GM23248 (cell line): ENCODE measurements at regions not wholly inside any gene's neighbourhood (a gene's known extent, or its start where the extent isn't known, plus 50 kb on each side); places are given as distances from the start of the nearest gene placed in this dataset.

Experiments used
- DNase-seq: peaks from one replicate; pipeline ENCODE4 v3.0.0-alpha.2; 2015
- H2AFZ ChIP-seq: fragments of 200-600 bp; sonication (generic); 2 replicates; pipeline ENCODE4 v1.6.1; 2016; ENCODE audit warnings: antibody characterized with exemption
- H3F3A ChIP-seq: fragments of 200-600 bp; sonication (generic); 2 replicates; pipeline ENCODE4 v1.6.1; 2016; ENCODE audit warnings: mild to moderate bottlenecking, antibody characterized with exemption, mixed run types; ENCODE audit not compliant: insufficient read depth
- H3K27ac ChIP-seq: fragments of 200-600 bp; sonication (generic); 2 replicates; pipeline ENCODE4 v1.5.1; 2016; ENCODE audit warnings: mild to moderate bottlenecking
- H3K27me3 ChIP-seq: fragments of 200-600 bp; sonication (generic); replicated peaks from 2 replicates; pipeline ENCODE4 v1.6.1; 2016; ENCODE audit warnings: mild to moderate bottlenecking; ENCODE audit not compliant: insufficient read depth
- H3K36me3 ChIP-seq: fragments of 200-600 bp; sonication (generic); 2 replicates; pipeline ENCODE4 v1.6.1; 2016; ENCODE audit warnings: low read depth, mild to moderate bottlenecking
- H3K4me1 ChIP-seq: fragments of 200-600 bp; sonication (generic); 2 replicates; pipeline ENCODE4 v1.6.1; 2016; ENCODE audit warnings: mild to moderate bottlenecking; ENCODE audit not compliant: insufficient read depth
- H3K4me2 ChIP-seq: fragments of 200-600 bp; sonication (generic); one replicate; pipeline ENCODE4 v1.6.1; 2016; ENCODE audit warnings: mild to moderate bottlenecking; ENCODE audit not compliant: unreplicated experiment
- H3K4me3 ChIP-seq: fragments of 200-600 bp; sonication (generic); 2 replicates; pipeline ENCODE4 v1.5.1; 2016; ENCODE audit warnings: mild to moderate bottlenecking
- H3K79me2 ChIP-seq: fragments of 200-600 bp; sonication (generic); 2 replicates; pipeline ENCODE4 v1.6.1; 2016; ENCODE audit warnings: mild to moderate bottlenecking; ENCODE audit not compliant: insufficient read depth
- H3K9ac ChIP-seq: fragments of 200-600 bp; sonication (generic); 2 replicates; pipeline ENCODE4 v1.6.1; 2016; ENCODE audit warnings: mild to moderate bottlenecking
- H3K9me2 ChIP-seq: fragments of 200-600 bp; sonication (generic); 2 replicates; pipeline ENCODE4 v1.6.1; 2016; ENCODE audit warnings: mixed run types, mild to moderate bottlenecking, moderate library complexity; ENCODE audit not compliant: insufficient read depth
- H3K9me3 ChIP-seq: fragments of 200-600 bp; sonication (generic); one replicate; pipeline ENCODE4 v1.6.1; 2017; ENCODE audit warnings: low read depth
- H4K20me1 ChIP-seq: fragments of 200-600 bp; sonication (generic); 2 replicates; pipeline ENCODE4 v1.6.0; 2016; ENCODE audit not compliant: insufficient read depth
- EZH2 ChIP-seq: fragments of 200-600 bp; sonication (generic); IDR thresholded peaks from 2 replicates; pipeline ENCODE4 v1.6.1; 2018; ENCODE audit warnings: antibody characterized with exemption, mild to moderate bottlenecking; ENCODE audit not compliant: insufficient read depth, poor library complexity, severe bottlenecking
- EZH2phosphoT487 ChIP-seq: fragments of 200-600 bp; sonication (generic); IDR thresholded peaks from 2 replicates; pipeline ENCODE4 v1.6.1; 2018; ENCODE audit warnings: antibody characterized with exemption, moderate library complexity, mild to moderate bottlenecking, low read depth; ENCODE audit not compliant: insufficient read depth
- WGBS, 2 experiments: methylation state at CpG; one replicate each; pipeline ENCODE4 v1.1.6; 2015 to 2017; ENCODE audit warnings: low lambda C conversion rate in 2 of 2, low coverage in 1 of 2; ENCODE audit errors: missing lambda C conversion rate in 2 of 2; 5-methylcytosine and 5-hydroxymethylcytosine counted together
- in situ Hi-C: fragments of 300-500 bp; cut with MboI; formaldehyde crosslinking; loops from 2 replicates; pipeline ENCODE4 v1.15.0; 2020

DNA sequence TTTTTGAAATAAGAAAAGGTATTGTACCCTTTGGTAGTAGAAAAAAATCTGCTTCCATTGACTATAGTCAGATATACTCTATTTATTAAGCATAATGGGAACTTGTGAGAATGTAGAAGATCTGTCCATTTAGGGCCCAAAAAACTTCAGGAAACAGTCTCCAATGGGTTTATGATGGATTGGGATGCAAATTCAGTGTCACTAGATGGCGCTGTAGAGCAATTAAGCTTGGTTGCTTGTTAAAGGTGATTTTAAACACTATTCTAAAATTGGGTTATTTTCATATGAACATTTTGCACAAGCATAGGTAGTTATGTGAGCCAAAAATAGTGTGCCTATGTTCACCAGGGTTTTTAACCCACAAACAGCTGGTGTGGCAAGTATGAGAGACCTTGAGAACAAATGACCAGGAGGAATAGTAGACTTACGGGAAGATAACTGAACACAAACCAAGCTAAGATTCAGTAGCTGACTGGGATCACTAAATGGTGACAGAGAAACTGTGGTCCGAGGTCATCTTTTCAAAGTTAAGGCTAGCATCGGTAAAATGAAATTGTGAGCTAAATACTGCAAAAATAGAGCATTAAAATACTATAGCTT, 80.3 kb upstream of the LSM6 start:
- H3K36me3 ChIP-seq, result no peaks in the 10 kb centered on the region
- no peak overlapping the region for H3K4me2 ChIP-seq
- no peaks in the 10 kb centered on the region for H4K20me1 ChIP-seq
- no peaks in the 10 kb centered on the region for H3K9me3 ChIP-seq
- in situ Hi-C loops, result no loop called here
- no peaks in the 10 kb centered on the region for H3K79me2 ChIP-seq
- no peak overlapping the region for H2AFZ ChIP-seq
- TF ChIP-seq EZH2phosphoT487 (no peak), EZH2 (no peak)
- whole genome bisulfite sequencing, 2 experiments, result 36% methylated on average over 4 of the region's 4 CpGs
- H3K4me3 ChIP-seq, result no peak overlapping the region
- H3K9me2 ChIP-seq, result no peaks in the 10 kb centered on the region
- H3F3A ChIP-seq, result no peaks in the 10 kb centered on the region
- no peak overlapping the region for H3K27ac ChIP-seq
- no peaks in the 10 kb centered on the region for H3K27me3 ChIP-seq
- H3K4me1 ChIP-seq, result no peaks in the 10 kb centered on the region
- DNase-seq, result peak; percentile 68
- no peak overlapping the region for H3K9ac ChIP-seq

DNA sequence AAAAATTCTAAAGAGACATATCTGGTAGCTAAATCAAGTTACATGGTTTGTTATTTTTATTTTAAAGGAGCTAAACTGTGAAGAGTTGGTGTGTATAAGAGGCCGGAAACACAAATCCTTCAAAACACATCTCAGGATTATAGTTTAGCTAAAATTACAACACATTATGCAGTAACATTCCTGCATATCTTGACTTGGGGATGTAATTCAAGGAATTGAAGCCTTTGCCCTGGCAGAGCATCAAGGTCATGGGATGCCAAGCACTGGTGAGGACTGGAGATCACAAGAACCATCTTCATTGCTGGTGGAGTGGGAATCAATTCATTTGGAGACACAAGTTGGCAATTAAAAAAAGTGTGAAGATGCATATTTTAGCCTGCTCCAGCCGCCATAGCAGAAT, 86.8 kb upstream of the LSM6 start:
- Histone ChIP-seq H3F3A (no peaks in the 10 kb centered on the region), H2AFZ (no peak overlapping the region), H3K4me2 (no peak overlapping the region), H4K20me1 (no peaks in the 10 kb centered on the region), H3K27me3 (no peaks in the 10 kb centered on the region), H3K27ac (no peak overlapping the region), H3K36me3 (no peaks in the 10 kb centered on the region), H3K9ac (no peak overlapping the region), H3K4me3 (no peak overlapping the region), H3K9me3 (no peaks in the 10 kb centered on the region), H3K4me1 (no peaks in the 10 kb centered on the region), H3K9me2 (no peaks in the 10 kb centered on the region), H3K79me2 (no peaks in the 10 kb centered on the region)
- no peak for DNase-seq
- TF ChIP-seq EZH2phosphoT487 (no peak), EZH2 (no peak)
- WGBS, 2 experiments, result 77 to 79% methylated on average over 2 of the region's 2 CpGs
- in situ Hi-C loops, result no loop called here

GRCh38 chr4:146087856-146088255, 87.7 kb upstream of the LSM6 start:
- Histone ChIP-seq H3K4me2 (no peak overlapping the region), H3K9me3 (no peaks in the 10 kb centered on the region), H3K79me2 (no peaks in the 10 kb centered on the region), H2AFZ (no peak overlapping the region), H3K27ac (no peak overlapping the region), H3K4me3 (no peak overlapping the region), H3K36me3 (no peaks in the 10 kb centered on the region), H3K4me1 (no peaks in the 10 kb centered on the region), H3K9me2 (no peaks in the 10 kb centered on the region), H3K27me3 (no peaks in the 10 kb centered on the region), H4K20me1 (no peaks in the 10 kb centered on the region), H3K9ac (no peak overlapping the region), H3F3A (no peaks in the 10 kb centered on the region)
- 55 to 63% methylated on average over 5 of the region's 5 CpGs for WGBS, 2 experiments
- TF ChIP-seq EZH2 (no peak), EZH2phosphoT487 (no peak)
- DNase-seq, result no peak
- in situ Hi-C loops, result no loop called here

- Histone ChIP-seq H3K79me2 (no peaks in the 10 kb centered on the region), H3F3A (no peaks in the 10 kb centered on the region; the same call in 1 of the 2 replicates), H3K9me2 (no peaks in the 10 kb centered on the region), H4K20me1 (no peaks in the 10 kb centered on the region), H3K4me3 (no peak overlapping the region), H3K9ac (no peak overlapping the region), H3K27ac (no peak overlapping the region), H3K4me2 (no peak overlapping the region), H3K36me3 (no peaks in the 10 kb centered on the region), H2AFZ (no peak overlapping the region), H3K9me3 (no peaks in the 10 kb centered on the region), H3K4me1 (no peaks in the 10 kb centered on the region), H3K27me3 (no peaks in the 10 kb centered on the region)
- in situ Hi-C loops, result no loop called here
- TF ChIP-seq EZH2phosphoT487, result no peak
- no peak for TF ChIP-seq EZH2
- no peak for DNase-seq
- 76 to 79% methylated on average over 6 of the region's 6 CpGs for WGBS, 2 experiments
These were observed 99.4 kb upstream of the LSM6 start for GRCh38 chr4:146076081-146076480.

DNA sequence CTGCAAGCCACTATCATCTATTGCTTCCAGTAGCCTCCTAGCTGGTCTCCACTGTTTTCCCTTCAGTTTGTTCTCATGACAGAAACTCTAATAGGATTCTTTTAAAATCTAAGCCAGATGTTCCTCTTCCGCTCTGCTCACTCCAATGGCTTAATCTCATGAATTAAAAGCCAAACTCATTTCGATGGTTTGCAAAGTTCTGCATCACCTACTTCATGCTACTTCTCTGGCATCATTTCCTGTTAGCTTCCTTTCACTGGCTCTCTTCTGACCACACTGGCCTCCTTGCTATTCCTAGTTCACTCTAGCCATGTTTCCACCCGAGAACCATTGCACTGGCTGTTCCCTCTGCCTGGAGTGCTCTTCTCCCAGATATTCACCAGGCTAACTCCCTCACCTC, 102.0 kb upstream of the LSM6 start:
- Histone ChIP-seq H3K79me2 (no peaks in the 10 kb centered on the region), H3K9me2 (no peaks in the 10 kb centered on the region), H3K9me3 (no peaks in the 10 kb centered on the region), H2AFZ (no peak overlapping the region), H3K4me3 (no peak overlapping the region), H3K9ac (no peak overlapping the region), H3K4me1 (no peaks in the 10 kb centered on the region), H3F3A (no peaks in the 10 kb centered on the region; the same call in 1 of the 2 replicates), H3K4me2 (no peak overlapping the region), H3K27me3 (no peaks in the 10 kb centered on the region), H3K36me3 (no peaks in the 10 kb centered on the region), H3K27ac (no peak overlapping the region), H4K20me1 (no peaks in the 10 kb centered on the region)
- TF ChIP-seq EZH2phosphoT487 (no peak), EZH2 (no peak)
- 29 to 37% methylated on average over 3 of the region's 3 CpGs for WGBS, 2 experiments
- in situ Hi-C loops, result no loop called here
- peak; percentile 21 for DNase-seq
